ENCODE measurements at regions not wholly inside any gene's neighbourhood (a gene's known extent, or its start where the extent isn't known, plus 50 kb on each side); places are given as distances from the start of the nearest gene placed in this dataset.
A peak's percentile ranks its signal among the peaks of the same experiment; 100 is the strongest.

GRCh38 chrX:7269589-7269988, 121.6 kb upstream of the PUDP start:
- no peak for TF ChIP-seq JUND (IDR thresholded peaks at IDR 0.05; ENCODE audit: low read depth)
- in situ Hi-C loops (cut with HindIII; ENCODE audit: low pct_unique_long_range_greater_than_20kb, low sequenced_read_pairs): no loop called here
- no peak for DNase-seq (ENCODE audit: low read depth in 1 of 2, low spot score in 1 of 2)

GRCh38 chrX:7266288-7266687, 118.3 kb upstream of the PUDP start:
- in situ Hi-C loops (cut with HindIII; ENCODE audit: low pct_unique_long_range_greater_than_20kb, low sequenced_read_pairs): no loop called here
- no peak for DNase-seq (ENCODE audit: low read depth in 1 of 2, low spot score in 1 of 2)

DNA sequence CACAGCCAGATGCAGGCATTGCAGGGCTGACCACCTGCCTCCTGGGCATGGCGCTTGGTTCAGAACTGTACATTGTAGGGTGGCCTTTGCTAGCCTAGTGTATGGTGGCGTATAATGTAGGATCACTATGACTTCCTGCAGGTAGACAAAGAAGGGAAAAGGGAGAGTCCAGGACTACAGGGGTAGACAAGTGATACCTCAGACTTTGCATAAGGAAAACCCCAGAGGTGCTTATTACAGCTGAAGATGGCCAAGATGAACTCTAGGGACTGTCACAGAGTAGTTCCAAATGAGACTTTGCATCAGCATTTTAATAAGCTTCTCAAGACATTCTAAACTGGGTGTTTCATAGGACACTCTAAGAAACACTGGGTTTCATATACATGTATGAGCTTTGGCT, 116.4 kb upstream of the PUDP start:
- DNase-seq (ENCODE audit: low read depth in 1 of 2, low spot score in 1 of 2): no peak
- TF ChIP-seq JUND (IDR thresholded peaks at IDR 0.05; ENCODE audit: low read depth): no peak
- in situ Hi-C loops (cut with HindIII; ENCODE audit: low pct_unique_long_range_greater_than_20kb, low sequenced_read_pairs): no loop called here

More at GRCh38 chrX:7266288-7266687, 118.3 kb upstream of the PUDP start:
- TF ChIP-seq JUND (IDR thresholded peaks at IDR 0.05; ENCODE audit: low read depth): no peak

DNA sequence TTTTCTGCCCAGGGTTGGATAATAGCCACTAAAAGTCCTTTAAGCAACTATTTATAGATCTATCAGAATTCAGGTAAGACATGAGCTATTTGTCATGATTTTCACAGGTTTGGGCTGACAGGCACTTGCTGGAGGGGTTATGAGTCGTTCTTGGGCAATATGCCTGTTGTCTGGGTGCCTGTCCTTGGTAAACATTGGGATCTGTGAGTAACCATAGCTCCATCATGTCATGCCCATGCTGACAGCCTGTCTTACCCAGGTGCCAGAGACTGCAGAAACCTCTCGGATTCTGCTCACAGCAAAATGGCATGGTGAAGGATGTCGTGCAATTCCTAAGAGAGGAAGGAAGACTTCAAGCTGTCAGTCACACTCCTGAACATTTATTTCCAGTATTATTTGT, 116.0 kb upstream of the PUDP start:
- in situ Hi-C loops (cut with HindIII; ENCODE audit: low pct_unique_long_range_greater_than_20kb, low sequenced_read_pairs): no loop called here
- no peak for DNase-seq (ENCODE audit: low read depth in 1 of 2, low spot score in 1 of 2)
- no peak for TF ChIP-seq JUND (IDR thresholded peaks at IDR 0.05; ENCODE audit: low read depth)

DNA sequence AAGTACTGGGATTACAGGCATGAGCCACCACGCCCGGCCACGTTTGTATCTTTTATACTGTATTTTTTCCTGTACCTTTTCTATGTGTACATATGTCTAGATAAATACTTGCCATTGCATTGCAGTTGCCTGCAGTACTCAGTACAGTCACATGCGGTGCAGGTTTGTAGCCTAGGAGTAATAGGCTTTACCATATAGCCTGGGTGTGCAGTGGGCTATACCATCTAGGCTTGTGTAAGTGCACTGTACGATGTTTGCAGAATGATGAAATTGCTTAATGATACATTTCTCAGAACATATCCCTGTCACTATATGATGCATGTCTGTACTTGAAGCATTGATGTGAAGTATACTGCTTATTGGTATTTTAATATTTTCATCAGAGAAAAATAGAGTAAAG, 115.4 kb upstream of the PUDP start:
- DNase-seq (ENCODE audit: low read depth in 1 of 2, low spot score in 1 of 2): no peak
- TF ChIP-seq JUND (IDR thresholded peaks at IDR 0.05; ENCODE audit: low read depth): no peak
- in situ Hi-C loops (cut with HindIII; ENCODE audit: low pct_unique_long_range_greater_than_20kb, low sequenced_read_pairs): no loop called here

GRCh38 chrX:7262551-7262950, 114.6 kb upstream of the PUDP start:
- in situ Hi-C loops (cut with HindIII; ENCODE audit: low pct_unique_long_range_greater_than_20kb, low sequenced_read_pairs): no loop called here
- DNase-seq (ENCODE audit: low read depth in 1 of 2, low spot score in 1 of 2): no peak
- TF ChIP-seq JUND (IDR thresholded peaks at IDR 0.05; ENCODE audit: low read depth): no peak

DNA sequence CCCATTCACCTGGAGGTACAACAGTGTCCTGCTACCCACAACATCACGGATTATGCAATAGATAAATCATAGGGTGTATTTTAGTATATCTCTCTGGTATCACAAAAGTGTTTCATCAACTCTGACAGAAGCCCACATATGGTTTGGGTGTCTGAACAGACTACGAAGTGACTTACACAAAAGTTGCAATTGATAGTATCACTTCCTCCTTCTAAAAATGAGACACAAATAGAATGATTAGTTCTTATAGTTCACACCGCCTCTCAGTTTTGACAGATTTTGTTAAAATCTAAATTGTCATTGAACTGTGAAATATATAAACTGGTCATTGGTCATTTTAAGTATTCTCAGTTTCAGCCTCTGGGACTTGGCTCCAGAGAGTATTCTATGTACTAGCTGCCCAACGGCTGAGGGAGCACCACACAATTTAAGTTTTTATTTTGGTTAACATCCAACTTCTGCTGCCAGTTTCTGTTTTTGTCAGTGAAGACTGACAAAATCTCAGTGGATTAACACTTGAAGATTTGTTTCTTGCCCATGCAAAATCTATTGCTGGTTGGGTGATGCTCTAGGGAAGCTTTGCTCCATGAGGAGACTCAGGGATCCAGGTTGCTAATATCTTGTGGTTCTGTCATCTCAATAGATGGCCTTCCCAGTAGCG, 113.8 kb upstream of the PUDP start:
- no peak for TF ChIP-seq JUND (IDR thresholded peaks at IDR 0.05; ENCODE audit: low read depth)
- no peak for DNase-seq (ENCODE audit: low read depth in 1 of 2, low spot score in 1 of 2)
- in situ Hi-C loops (cut with HindIII; ENCODE audit: low pct_unique_long_range_greater_than_20kb, low sequenced_read_pairs): no loop called here

DNA sequence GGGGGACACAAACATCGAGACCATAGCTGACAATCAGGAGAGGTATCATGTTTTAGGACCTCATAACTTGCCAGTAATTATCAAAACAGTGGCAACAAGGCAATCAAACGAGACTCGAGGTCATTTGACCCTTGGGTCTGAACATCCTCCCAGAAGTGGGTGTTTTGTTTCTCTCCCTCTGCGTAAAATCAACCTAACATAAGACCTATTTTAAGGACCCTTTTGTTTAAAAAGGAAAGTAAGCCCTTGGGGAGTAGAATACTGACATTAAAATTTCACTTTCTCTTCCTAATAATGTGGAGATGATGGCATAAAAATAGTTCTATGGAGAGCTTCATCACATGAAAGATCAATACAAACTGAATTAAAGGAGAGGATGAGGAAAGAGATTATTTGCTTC, 106.2 kb upstream of the PUDP start:
- in situ Hi-C loops (cut with HindIII; ENCODE audit: low pct_unique_long_range_greater_than_20kb, low sequenced_read_pairs): no loop called here
- DNase-seq (ENCODE audit: low read depth in 1 of 2, low spot score in 1 of 2): no peak
- no peak for TF ChIP-seq JUND (IDR thresholded peaks at IDR 0.05; ENCODE audit: low read depth)

GRCh38 chrX:7253565-7253964, 105.6 kb upstream of the PUDP start:
- no peak for DNase-seq (ENCODE audit: low read depth in 1 of 2, low spot score in 1 of 2)
- no peak for TF ChIP-seq JUND (IDR thresholded peaks at IDR 0.05; ENCODE audit: low read depth)
- in situ Hi-C loops (cut with HindIII; ENCODE audit: low pct_unique_long_range_greater_than_20kb, low sequenced_read_pairs): no loop called here

GRCh38 chrX:7252013-7252610, 104.2 kb upstream of the PUDP start:
- DNase-seq (ENCODE audit: low read depth in 1 of 2, low spot score in 1 of 2): peak; percentile 31 to 91
- TF ChIP-seq JUND (IDR thresholded peaks at IDR 0.05; ENCODE audit: low read depth): no peak
- in situ Hi-C loops (cut with HindIII; ENCODE audit: low pct_unique_long_range_greater_than_20kb, low sequenced_read_pairs): no loop called here

DNA sequence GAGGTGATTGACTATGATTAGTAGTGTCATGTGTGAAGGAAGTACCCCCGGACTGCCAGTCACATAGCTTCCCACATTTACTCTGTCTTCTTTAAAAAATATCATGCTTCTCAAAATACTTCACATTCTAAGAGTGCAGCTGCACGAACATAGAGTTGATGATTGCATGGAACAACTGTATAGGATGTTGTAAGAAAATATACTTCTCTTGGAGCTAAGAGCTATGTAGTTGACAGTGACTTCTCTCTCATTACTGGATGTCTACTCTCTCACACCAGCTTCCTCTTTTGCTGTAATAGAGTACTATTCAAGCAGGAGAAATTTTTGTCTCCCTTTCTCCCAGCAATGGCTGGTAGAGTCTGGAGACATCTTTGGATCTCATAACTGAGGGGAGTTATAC, 99.4 kb upstream of the PUDP start:
- in situ Hi-C loops (cut with HindIII; ENCODE audit: low pct_unique_long_range_greater_than_20kb, low sequenced_read_pairs): no loop called here
- no peak for DNase-seq (ENCODE audit: low read depth in 1 of 2, low spot score in 1 of 2)
- no peak for TF ChIP-seq JUND (IDR thresholded peaks at IDR 0.05; ENCODE audit: low read depth)

DNA sequence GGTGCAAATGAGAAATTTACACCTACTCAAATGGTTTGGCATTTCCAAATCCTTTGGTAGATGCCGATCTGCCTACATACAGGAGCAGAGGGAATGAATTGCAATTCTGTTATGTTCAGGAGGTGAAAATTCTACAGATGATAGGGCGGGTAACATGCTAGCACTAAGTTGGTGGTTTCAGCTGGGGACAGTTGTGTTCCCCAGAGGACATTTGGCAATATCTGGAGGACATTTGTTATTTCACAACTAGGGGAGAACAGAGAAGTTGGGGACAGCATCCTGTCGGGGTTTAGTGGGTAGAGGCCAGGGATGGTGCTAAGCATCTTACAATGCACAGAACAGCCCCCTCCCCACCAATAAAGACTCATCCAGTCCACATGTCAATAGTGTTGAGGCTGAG, 96.5 kb upstream of the PUDP start:
- in situ Hi-C loops (cut with HindIII; ENCODE audit: low pct_unique_long_range_greater_than_20kb, low sequenced_read_pairs): no loop called here
- no peak for DNase-seq (ENCODE audit: low read depth in 1 of 2, low spot score in 1 of 2)
- no peak for TF ChIP-seq JUND (IDR thresholded peaks at IDR 0.05; ENCODE audit: low read depth)

GRCh38 chrX:7242613-7243012, 94.7 kb upstream of the PUDP start:
- no peak for DNase-seq (ENCODE audit: low read depth in 1 of 2, low spot score in 1 of 2)
- no peak for TF ChIP-seq JUND (IDR thresholded peaks at IDR 0.05; ENCODE audit: low read depth)
- in situ Hi-C loops (cut with HindIII; ENCODE audit: low pct_unique_long_range_greater_than_20kb, low sequenced_read_pairs): no loop called here

DNA sequence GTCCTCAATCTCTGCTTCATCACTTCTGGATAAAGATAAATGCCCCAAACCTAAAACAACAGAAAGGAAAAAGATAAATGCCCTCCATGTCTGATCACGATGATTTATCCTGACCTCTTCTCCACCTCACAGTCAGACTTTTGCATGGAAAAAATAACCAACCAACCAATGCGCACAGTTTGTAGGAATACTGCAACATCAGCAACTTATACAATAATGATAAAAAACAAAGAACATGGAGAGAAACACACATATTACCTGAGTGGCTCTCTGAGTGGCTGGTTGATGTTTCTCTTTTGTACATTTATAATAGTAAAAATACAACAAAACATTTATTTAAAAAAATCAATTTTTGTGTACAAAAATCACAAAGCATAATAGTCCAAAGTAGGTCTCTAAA, 93.0 kb upstream of the PUDP start:
- no peak for DNase-seq (ENCODE audit: low read depth in 1 of 2, low spot score in 1 of 2)
- in situ Hi-C loops (cut with HindIII; ENCODE audit: low pct_unique_long_range_greater_than_20kb, low sequenced_read_pairs): no loop called here
- TF ChIP-seq JUND (IDR thresholded peaks at IDR 0.05; ENCODE audit: low read depth): no peak
